Vagina (tissue), 2 donors: ENCODE measurements at regions not wholly inside any gene's neighbourhood (a gene's known extent, or its start where the extent isn't known, plus 50 kb on each side); places are given as distances from the start of the nearest gene placed in this dataset.

ENCODE experiments used
- DNase-seq, 2 donors: peaks; one replicate each; pipeline ENCODE4 v3.0.0-alpha.2; 2017; ENCODE audit errors: extremely low spot score in 2 of 2
- H3K27ac ChIP-seq: fragments of 200-600 bp; sonication (generic); one replicate; pipeline ENCODE4 v1.5.1; 2019
- H3K27me3 ChIP-seq: fragments of 200-600 bp; sonication (generic); one replicate; pipeline ENCODE4 v1.5.1; 2019
- H3K36me3 ChIP-seq, 2 donors: fragments of 200-600 bp; sonication (generic); one replicate each; pipeline ENCODE4 v1.5.1; 2017 to 2019
- H3K4me1 ChIP-seq: fragments of 200-600 bp; sonication (generic); one replicate; pipeline ENCODE4 v1.5.1; 2019
- H3K4me3 ChIP-seq, 2 donors: fragments of 200-600 bp; sonication (generic); 1 replicate in 1 of 2; 2 replicates in 1 of 2; pipeline ENCODE4 v1.5.1; 2016 to 2019
- H3K9me3 ChIP-seq: fragments of 200-600 bp; sonication (generic); one replicate; pipeline ENCODE4 v1.5.1; 2019
- CTCF ChIP-seq, 3 experiments: fragments of 450-650 bp in 2 of 3; fragments of 200-600 bp in 1 of 3; sonication (generic) in 1 of 3; IDR thresholded peaks; one replicate each; pipeline ENCODE4 v1.5.1; 2017 to 2019; ENCODE audit warnings: antibody characterized with exemption in 3 of 3, mild to moderate bottlenecking in 2 of 3, moderate library complexity in 2 of 3
- POLR2A ChIP-seq, 2 donors: fragments of 450-650 bp; IDR thresholded peaks; one replicate each; pipeline ENCODE4 v1.6.1; 2017; ENCODE audit warnings: antibody characterized with exemption in 2 of 2, mild to moderate bottlenecking in 2 of 2, moderate library complexity in 2 of 2
- POLR2AphosphoS5 ChIP-seq, 2 donors: sonication (generic); formaldehyde crosslinking; IDR thresholded peaks; one replicate each; pipeline ENCODE4 v1.9.0; 2017; ENCODE audit warnings: antibody characterized with exemption in 2 of 2, mild to moderate bottlenecking in 2 of 2, low read depth in 1 of 2; ENCODE audit not compliant: insufficient read depth in 1 of 2
- intact Hi-C: fragments of 100-400 bp; cut with DNase I; formaldehyde crosslinking; loops from one replicate; pipeline ENCODE4 v1.15.1; 2023

GRCh38 chr11:127644366-127644765 is 643.8 kb upstream of the KIRREL3 start:
- DNase-seq, result no peak
- Histone ChIP-seq H3K9me3 (no peaks in the 10 kb centered on the region), H3K27me3 (no peaks in the 10 kb centered on the region), H3K4me3 (no peak overlapping the region), H3K36me3 (no peaks in the 10 kb centered on the region), H3K27ac (no peak overlapping the region), H3K4me1 (no peaks in the 10 kb centered on the region)
- intact Hi-C loops, result no loop called here
- TF ChIP-seq CTCF (IDR thresholded peaks at IDR 0.05), result no peak
- TF ChIP-seq POLR2A (IDR thresholded peaks at IDR 0.05), result no peak
- TF ChIP-seq POLR2AphosphoS5 (IDR thresholded peaks at IDR 0.05; ENCODE audit: insufficient read depth in 1 of 2, low read depth in 1 of 2), result no peak

GRCh38 chr11:127643268-127644058 is 642.9 kb upstream of the KIRREL3 start:
- Histone ChIP-seq H3K36me3 (no peaks in the 10 kb centered on the region), H3K27me3 (no peaks in the 10 kb centered on the region), H3K4me1 (no peaks in the 10 kb centered on the region), H3K4me3 (no peak overlapping the region), H3K9me3 (no peaks in the 10 kb centered on the region), H3K27ac (no peak overlapping the region)
- intact Hi-C loops, result no loop called here
- no peak for DNase-seq
- TF ChIP-seq POLR2AphosphoS5 (IDR thresholded peaks at IDR 0.05; ENCODE audit: insufficient read depth in 1 of 2, low read depth in 1 of 2) (no peak), CTCF (IDR thresholded peaks at IDR 0.05) (no peak), POLR2A (IDR thresholded peaks at IDR 0.05) (no peak)

GRCh38 chr11:127640561-127641451 is 640.2 kb upstream of the KIRREL3 start:
- Histone ChIP-seq H3K36me3 (no peaks in the 10 kb centered on the region), H3K4me1 (no peaks in the 10 kb centered on the region), H3K4me3 (no peak overlapping the region), H3K27me3 (no peaks in the 10 kb centered on the region), H3K27ac (no peak overlapping the region), H3K9me3 (no peaks in the 10 kb centered on the region)
- intact Hi-C loops, result no loop called here
- no peak for DNase-seq
- TF ChIP-seq POLR2A (IDR thresholded peaks at IDR 0.05) (no peak), POLR2AphosphoS5 (IDR thresholded peaks at IDR 0.05; ENCODE audit: insufficient read depth in 1 of 2, low read depth in 1 of 2) (no peak), CTCF (IDR thresholded peaks at IDR 0.05) (no peak)

- Histone ChIP-seq H3K27ac (no peak overlapping the region), H3K4me3 (no peak overlapping the region), H3K36me3 (no peaks in the 10 kb centered on the region), H3K9me3 (no peaks in the 10 kb centered on the region), H3K4me1 (no peaks in the 10 kb centered on the region), H3K27me3 (no peaks in the 10 kb centered on the region)
- no peak for DNase-seq
- intact Hi-C loops, result no loop called here
- no peak for TF ChIP-seq POLR2A (IDR thresholded peaks at IDR 0.05)
Measured at GRCh38 chr11:127639916-127640315, 639.3 kb upstream of the KIRREL3 start.

GRCh38 chr11:127632976-127633680 is 632.6 kb upstream of the KIRREL3 start:
- H3K9me3 ChIP-seq, result no peaks in the 10 kb centered on the region
- H3K27me3 ChIP-seq, result no peaks in the 10 kb centered on the region
- no peak for DNase-seq
- H3K36me3 ChIP-seq, result no peaks in the 10 kb centered on the region
- no peak overlapping the region for H3K27ac ChIP-seq
- intact Hi-C loops, result no loop called here
- no peaks in the 10 kb centered on the region for H3K4me1 ChIP-seq
- TF ChIP-seq POLR2AphosphoS5 (IDR thresholded peaks at IDR 0.05; ENCODE audit: insufficient read depth in 1 of 2, low read depth in 1 of 2) (no peak), POLR2A (IDR thresholded peaks at IDR 0.05) (no peak), CTCF (IDR thresholded peaks at IDR 0.05) (no peak)
- H3K4me3 ChIP-seq, result no peak overlapping the region
